ENCODE measurements at regions not wholly inside any gene's neighbourhood (a gene's known extent, or its start where the extent isn't known, plus 50 kb on each side); places are given as distances from the start of the nearest gene placed in this dataset.
"Not testable (repeated sequence)": the region's sequence is repeated elsewhere in the genome, so short reads cannot be mapped to it uniquely, and the experiment has no call there.

DNA sequence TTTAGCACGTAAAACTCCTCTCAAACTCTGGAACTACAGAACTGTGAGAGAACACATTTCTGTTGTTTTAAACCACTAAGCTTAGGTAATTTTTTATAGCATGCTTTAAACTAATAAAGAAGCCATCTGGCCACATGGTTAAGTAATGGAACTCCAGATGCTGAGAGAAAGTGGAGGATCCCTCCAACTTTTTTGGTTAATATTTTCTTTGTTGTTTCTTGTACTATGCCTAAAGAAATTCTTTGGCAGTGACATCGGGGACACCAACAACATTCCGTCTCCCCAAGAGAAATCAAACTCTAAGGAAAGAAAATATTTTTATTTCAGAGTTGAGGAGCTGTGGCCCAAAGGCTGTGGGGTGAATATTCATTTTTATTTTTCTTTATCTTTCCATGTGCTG, 734.8 kb upstream of the CDH9 start:
- Mint-ChIP-seq H3K36me3 (no peaks in the 10 kb centered on the region), H3K27ac (no peak overlapping the region), H3K9me3 (peaks cover 15% of the 10 kb centered on the region), H3K27me3 (no peaks in the 10 kb centered on the region), H3K4me3 (no peak overlapping the region), H3K4me1 (ENCODE audit: low read depth) (no peaks in the 10 kb centered on the region)
- intact Hi-C loops (cut with micrococcal nuclease): no loop called here
- no peak for DNase-seq
- POLR2A ChIA-PET: no interaction called here
- CTCF ChIA-PET: no interaction called here

DNA sequence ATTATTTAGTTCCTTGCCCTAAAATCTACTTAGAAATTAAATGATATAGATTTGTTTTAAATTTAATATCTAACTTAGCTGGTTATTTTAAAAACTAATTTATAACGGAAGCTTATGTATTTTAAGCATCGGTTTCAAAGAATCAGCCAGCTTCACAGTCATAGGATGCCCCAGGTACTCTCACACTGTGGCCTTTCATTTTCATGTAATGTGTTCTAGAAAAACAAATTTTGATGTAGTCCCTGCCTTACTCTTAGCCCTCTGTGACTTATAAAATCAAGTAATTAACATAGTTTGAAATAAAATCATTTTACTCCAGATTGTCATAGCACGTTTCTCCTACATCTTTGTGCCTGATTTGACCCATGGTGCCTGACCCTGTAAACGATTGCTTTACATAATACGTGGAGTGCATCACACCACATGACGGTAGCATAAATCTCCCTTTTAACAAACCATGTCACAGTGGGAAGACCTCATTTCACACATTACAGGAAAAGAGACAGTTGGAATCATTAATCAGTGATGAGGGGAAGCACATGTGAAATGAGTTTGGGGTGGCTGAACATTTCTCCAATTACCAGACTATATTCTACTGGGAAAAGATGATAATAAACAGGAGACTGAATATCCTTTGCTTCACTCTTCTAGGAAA, 731.5 kb upstream of the CDH9 start:
- Mint-ChIP-seq H3K27ac (no peak overlapping the region), H3K4me1 (ENCODE audit: low read depth) (no peaks in the 10 kb centered on the region), H3K36me3 (no peaks in the 10 kb centered on the region), H3K4me3 (no peak overlapping the region), H3K9me3 (peaks cover 8% of the 10 kb centered on the region), H3K27me3 (no peaks in the 10 kb centered on the region)
- ChIA-PET CTCF (no interaction called here), POLR2A (no interaction called here)
- intact Hi-C loops (cut with micrococcal nuclease): no loop called here
- DNase-seq: no peak

DNA sequence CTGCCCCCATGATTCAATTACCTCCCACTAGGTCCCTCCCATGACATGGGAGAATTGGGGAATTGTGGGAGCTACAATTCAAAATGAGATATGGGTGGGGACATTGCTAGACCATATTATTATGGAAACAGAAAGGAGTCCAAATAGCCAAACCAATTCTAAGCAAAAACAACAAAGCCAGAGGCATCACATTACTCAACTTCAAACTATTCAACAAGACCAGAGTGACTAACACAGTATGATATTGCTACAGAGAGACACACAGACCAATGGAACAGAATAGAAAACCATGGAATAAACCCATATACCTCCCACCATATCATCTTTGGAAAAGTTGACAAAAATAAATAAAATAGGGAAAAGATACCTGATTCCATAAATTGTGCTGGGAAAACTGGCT, 710.5 kb upstream of the CDH9 start:
- peaks cover 40% of the 10 kb centered on the region for H3K9me3 Mint-ChIP-seq
- CTCF ChIA-PET: no interaction called here
- H3K36me3 Mint-ChIP-seq: no peaks in the 10 kb centered on the region

DNA sequence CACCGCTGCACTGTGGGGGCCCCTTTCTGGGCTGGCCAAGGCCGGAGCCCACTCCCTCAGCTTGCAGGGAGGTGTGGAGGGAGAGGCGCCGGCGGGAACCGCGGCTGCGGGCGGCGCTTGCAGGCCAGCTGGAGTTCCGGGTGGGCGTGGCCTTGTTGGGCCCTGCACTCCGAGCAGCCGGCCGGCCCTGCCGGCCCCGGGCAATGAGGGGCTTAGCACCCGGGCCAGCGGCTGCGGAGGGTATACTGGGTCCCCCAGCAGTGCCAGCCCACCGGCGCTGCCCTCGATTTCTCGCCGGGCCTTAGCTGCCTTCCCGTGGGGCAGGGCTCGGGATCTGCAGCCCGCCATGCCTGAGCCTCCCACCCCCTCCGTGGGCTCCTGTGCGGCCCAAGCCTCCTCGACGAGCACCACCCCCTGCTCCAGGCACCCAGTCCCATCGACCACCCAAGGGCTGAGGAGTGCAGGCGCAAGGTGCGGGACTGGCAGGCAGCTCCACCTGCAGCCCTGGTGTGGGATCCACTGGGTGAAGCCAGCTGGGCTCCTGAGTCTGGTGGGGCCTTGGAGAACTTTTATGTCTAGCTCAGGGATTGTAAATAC, 705.1 kb upstream of the CDH9 start:
- H3K4me1 Mint-ChIP-seq (ENCODE audit: low read depth); H3K27ac Mint-ChIP-seq; H3K27me3 Mint-ChIP-seq; POLR2A ChIA-PET; H3K36me3 Mint-ChIP-seq; H3K4me3 Mint-ChIP-seq; DNase-seq; CTCF ChIA-PET; intact Hi-C loops (cut with micrococcal nuclease): not testable (repeated sequence)
- peaks cover 26% of the 10 kb centered on the region for H3K9me3 Mint-ChIP-seq

More for the DNA sequence above, 710.5 kb upstream of the CDH9 start:
- no peaks in the 10 kb centered on the region for H3K27me3 Mint-ChIP-seq
- no peak for DNase-seq
- intact Hi-C loops (cut with micrococcal nuclease): no loop called here
- POLR2A ChIA-PET: no interaction called here
- H3K4me3 Mint-ChIP-seq: no peak overlapping the region
- no peak overlapping the region for H3K27ac Mint-ChIP-seq
- H3K4me1 Mint-ChIP-seq (ENCODE audit: low read depth): no peaks in the 10 kb centered on the region

DNA sequence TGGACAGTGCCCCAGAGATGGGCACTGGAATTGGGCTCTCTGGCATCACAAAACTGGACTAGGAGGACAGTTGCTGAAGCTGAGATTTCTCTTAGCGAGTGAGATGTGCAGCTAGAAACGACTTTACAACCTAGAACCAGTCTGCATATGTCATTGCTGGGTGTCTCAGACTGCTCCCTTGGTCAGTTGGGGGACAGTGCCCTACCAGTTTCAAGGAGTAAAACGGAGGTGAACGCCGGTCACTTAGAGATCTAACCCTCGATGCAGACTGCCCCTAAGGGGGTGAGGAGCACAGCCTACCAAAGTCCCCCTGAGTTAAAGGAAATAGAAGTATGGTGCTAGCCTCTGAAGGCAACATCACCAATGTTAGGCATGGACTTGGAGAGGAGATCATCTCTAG, 704.4 kb upstream of the CDH9 start:
- Mint-ChIP-seq H3K9me3 (peaks cover 23% of the 10 kb centered on the region), H3K36me3 (no peaks in the 10 kb centered on the region), H3K4me1 (ENCODE audit: low read depth) (no peaks in the 10 kb centered on the region), H3K4me3 (no peak overlapping the region), H3K27me3 (no peaks in the 10 kb centered on the region), H3K27ac (no peak overlapping the region)
- ChIA-PET POLR2A (no interaction called here), CTCF (no interaction called here)
- DNase-seq: no peak
- intact Hi-C loops (cut with micrococcal nuclease): no loop called here

DNA sequence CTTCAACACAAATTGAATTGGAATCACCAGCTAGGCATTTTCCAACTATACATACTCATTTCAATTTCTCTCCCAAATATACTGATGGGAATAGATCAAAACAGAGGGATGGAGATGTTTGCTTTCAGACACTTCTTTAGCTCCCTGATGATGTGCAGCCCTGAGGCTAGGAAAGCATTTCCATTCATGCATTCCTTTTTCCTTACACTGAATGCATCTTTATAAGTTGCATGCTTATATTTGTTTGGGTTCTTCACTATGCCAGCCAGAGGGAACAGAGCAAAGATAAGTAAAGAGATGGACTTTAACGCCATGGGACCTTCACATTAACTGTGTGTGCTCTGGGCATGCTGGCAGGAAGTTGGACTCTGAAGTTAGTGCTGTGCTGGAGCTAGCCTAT, 696.5 kb upstream of the CDH9 start:
- Mint-ChIP-seq H3K27ac (no peak overlapping the region), H3K27me3 (no peaks in the 10 kb centered on the region), H3K4me1 (ENCODE audit: low read depth) (no peaks in the 10 kb centered on the region), H3K36me3 (no peaks in the 10 kb centered on the region), H3K9me3 (peaks cover 4% of the 10 kb centered on the region), H3K4me3 (no peak overlapping the region)
- intact Hi-C loops (cut with micrococcal nuclease): no loop called here
- CTCF ChIA-PET: no interaction called here
- POLR2A ChIA-PET: no interaction called here
- DNase-seq: no peak

DNA sequence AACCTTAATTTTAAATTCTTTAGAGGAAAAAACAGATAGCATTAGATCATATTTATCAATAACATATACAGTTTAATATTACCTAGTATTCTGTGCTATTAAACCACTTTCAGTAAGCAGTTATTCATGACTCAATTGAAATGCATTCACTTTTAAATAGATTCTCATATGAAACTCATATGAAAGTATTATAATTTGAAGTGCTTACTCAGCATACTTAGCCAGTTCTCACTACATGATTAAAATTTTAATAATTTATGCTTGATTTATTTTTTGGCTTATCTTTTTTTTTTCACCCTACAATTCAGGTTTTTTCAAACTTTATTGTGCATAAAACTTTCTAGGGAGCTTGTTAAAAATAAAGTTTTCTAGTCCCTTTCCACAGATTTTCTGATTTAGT, 694.9 kb upstream of the CDH9 start:
- intact Hi-C loops (cut with micrococcal nuclease): no loop called here
- Mint-ChIP-seq H3K4me3 (no peak overlapping the region), H3K36me3 (no peaks in the 10 kb centered on the region), H3K4me1 (ENCODE audit: low read depth) (no peaks in the 10 kb centered on the region), H3K9me3 (peaks cover 4% of the 10 kb centered on the region), H3K27me3 (no peaks in the 10 kb centered on the region), H3K27ac (no peak overlapping the region)
- DNase-seq: no peak
- POLR2A ChIA-PET: no interaction called here
- CTCF ChIA-PET: no interaction called here

DNA sequence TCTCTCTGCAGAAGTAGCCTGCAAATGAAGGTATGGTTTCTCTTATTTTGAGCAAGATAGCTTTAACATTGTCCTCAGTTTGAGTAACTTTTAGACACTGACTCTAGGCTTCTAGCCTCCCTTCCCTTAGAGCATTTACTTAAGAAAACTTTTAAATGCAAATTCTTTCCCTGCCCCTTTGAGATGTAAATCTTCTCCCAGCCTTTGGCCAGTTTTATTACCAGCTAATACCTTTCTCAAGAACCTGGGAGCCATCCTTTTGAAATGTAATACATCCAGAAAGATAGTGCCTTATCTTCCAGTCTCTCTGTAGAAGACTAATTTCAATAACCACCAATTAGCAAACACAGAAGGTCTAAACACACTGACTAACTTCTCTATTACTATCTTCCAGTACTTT, 688.9 kb upstream of the CDH9 start:
- no peaks in the 10 kb centered on the region for H3K36me3 Mint-ChIP-seq
- H3K4me1 Mint-ChIP-seq (ENCODE audit: low read depth): no peaks in the 10 kb centered on the region
- ChIA-PET CTCF (no interaction called here), POLR2A (no interaction called here)
- H3K9me3 Mint-ChIP-seq: peaks cover 4% of the 10 kb centered on the region
- intact Hi-C loops (cut with micrococcal nuclease): no loop called here
- no peak for DNase-seq
- no peak overlapping the region for H3K27ac Mint-ChIP-seq
- no peak overlapping the region for H3K4me3 Mint-ChIP-seq
- no peaks in the 10 kb centered on the region for H3K27me3 Mint-ChIP-seq

DNA sequence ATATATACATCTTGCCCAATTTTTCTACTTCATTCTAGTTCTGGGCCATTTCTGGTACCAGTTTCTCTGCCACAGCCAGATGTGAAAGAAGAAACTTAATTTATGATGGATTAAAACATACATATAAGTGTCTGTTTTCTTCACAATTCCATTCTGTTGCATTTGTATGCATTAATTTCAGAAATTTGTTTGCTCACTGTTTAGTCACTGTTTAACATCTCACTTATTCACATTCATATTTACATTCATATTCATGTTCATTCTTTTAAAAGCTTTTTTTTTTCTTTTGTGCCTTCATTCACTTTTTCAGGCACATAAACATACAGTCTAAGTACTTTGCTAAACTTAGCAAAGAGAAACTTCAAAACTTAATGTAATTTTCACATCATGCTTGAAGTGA, 684.0 kb upstream of the CDH9 start:
- ChIA-PET CTCF (no interaction called here), POLR2A (no interaction called here)
- Mint-ChIP-seq H3K9me3 (peaks cover 16% of the 10 kb centered on the region), H3K27me3 (no peaks in the 10 kb centered on the region), H3K36me3 (no peaks in the 10 kb centered on the region), H3K27ac (no peak overlapping the region), H3K4me1 (ENCODE audit: low read depth) (no peaks in the 10 kb centered on the region), H3K4me3 (no peak overlapping the region)
- DNase-seq: no peak
- intact Hi-C loops (cut with micrococcal nuclease): no loop called here

DNA sequence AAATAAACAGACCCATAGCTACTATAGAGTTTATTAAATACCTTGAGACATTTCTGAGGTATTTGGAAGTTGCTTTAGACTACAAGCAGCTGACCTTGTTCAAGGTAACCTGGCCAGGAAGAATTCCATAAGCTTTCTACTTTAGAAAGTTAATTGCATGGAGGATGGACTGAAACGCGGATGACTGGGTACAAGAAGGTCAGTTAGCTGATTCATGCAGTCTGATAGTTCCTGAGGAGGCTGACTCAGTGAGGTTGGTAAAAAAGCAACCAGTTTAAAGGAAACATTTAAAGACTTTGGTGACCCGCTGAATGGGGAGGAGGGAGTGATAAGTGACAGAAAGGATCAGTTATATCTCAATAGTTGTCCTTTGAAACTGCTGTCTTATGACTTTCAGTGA, 670.1 kb upstream of the CDH9 start:
- no peaks in the 10 kb centered on the region for H3K4me1 Mint-ChIP-seq (ENCODE audit: low read depth)

DNA sequence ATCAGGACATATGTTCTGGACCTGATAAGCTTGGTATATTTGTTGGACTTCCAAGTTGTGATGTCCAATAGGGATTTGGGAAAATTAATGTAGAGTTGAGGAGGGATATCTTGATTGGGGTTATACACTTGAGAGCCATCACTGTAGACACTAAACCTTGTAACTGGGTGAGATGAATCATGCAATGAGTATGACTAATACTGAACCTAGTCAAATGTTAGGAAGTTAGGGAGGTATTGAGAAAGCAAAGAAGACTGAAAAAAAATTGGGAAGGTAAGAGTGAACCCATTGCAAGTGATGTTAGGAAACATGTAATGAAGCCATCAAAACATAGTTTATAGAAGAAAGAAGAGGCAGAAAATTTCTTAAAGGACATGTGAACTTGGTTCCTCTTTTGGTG, 668.4 kb upstream of the CDH9 start:
- ChIA-PET CTCF (no interaction called here), POLR2A (no interaction called here)
- no peaks in the 10 kb centered on the region for H3K36me3 Mint-ChIP-seq
- no peaks in the 10 kb centered on the region for H3K27me3 Mint-ChIP-seq
- intact Hi-C loops (cut with micrococcal nuclease): no loop called here
- no peak overlapping the region for H3K4me3 Mint-ChIP-seq
- H3K4me1 Mint-ChIP-seq (ENCODE audit: low read depth): no peaks in the 10 kb centered on the region
- H3K27ac Mint-ChIP-seq: no peak overlapping the region
- peaks cover 34% of the 10 kb centered on the region for H3K9me3 Mint-ChIP-seq
- DNase-seq: no peak

More for the DNA sequence above, 670.1 kb upstream of the CDH9 start:
- ChIA-PET CTCF (no interaction called here), POLR2A (no interaction called here)
- no peak for DNase-seq
- H3K27me3 Mint-ChIP-seq: no peaks in the 10 kb centered on the region
- H3K9me3 Mint-ChIP-seq: peaks cover 26% of the 10 kb centered on the region
- H3K27ac Mint-ChIP-seq: no peak overlapping the region
- H3K36me3 Mint-ChIP-seq: no peaks in the 10 kb centered on the region
- no peak overlapping the region for H3K4me3 Mint-ChIP-seq
- intact Hi-C loops (cut with micrococcal nuclease): no loop called here

DNA sequence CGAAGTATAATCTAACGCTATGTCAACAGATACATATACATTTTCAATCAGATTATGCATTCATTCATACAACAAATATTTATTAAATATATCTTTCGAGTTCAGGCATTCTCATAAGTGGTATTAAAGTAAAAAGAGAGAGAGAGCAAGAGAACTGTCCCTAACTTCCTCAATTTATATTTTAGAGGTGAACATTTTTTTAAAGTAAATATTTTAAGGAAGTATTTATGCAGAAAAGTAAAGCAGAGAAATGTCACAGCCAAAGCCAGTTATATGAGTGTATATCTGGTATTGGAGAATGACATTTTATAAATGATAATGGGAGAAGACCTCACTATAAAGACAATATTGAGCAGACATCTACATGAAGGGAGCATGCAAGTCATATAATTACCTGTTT, 667.3 kb upstream of the CDH9 start:
- no peak for DNase-seq
- Mint-ChIP-seq H3K36me3 (no peaks in the 10 kb centered on the region), H3K9me3 (peaks cover 31% of the 10 kb centered on the region), H3K27me3 (no peaks in the 10 kb centered on the region), H3K27ac (no peak overlapping the region), H3K4me3 (no peak overlapping the region), H3K4me1 (ENCODE audit: low read depth) (no peaks in the 10 kb centered on the region)
- CTCF ChIA-PET: no interaction called here
- intact Hi-C loops (cut with micrococcal nuclease): no loop called here
- POLR2A ChIA-PET: no interaction called here

DNA sequence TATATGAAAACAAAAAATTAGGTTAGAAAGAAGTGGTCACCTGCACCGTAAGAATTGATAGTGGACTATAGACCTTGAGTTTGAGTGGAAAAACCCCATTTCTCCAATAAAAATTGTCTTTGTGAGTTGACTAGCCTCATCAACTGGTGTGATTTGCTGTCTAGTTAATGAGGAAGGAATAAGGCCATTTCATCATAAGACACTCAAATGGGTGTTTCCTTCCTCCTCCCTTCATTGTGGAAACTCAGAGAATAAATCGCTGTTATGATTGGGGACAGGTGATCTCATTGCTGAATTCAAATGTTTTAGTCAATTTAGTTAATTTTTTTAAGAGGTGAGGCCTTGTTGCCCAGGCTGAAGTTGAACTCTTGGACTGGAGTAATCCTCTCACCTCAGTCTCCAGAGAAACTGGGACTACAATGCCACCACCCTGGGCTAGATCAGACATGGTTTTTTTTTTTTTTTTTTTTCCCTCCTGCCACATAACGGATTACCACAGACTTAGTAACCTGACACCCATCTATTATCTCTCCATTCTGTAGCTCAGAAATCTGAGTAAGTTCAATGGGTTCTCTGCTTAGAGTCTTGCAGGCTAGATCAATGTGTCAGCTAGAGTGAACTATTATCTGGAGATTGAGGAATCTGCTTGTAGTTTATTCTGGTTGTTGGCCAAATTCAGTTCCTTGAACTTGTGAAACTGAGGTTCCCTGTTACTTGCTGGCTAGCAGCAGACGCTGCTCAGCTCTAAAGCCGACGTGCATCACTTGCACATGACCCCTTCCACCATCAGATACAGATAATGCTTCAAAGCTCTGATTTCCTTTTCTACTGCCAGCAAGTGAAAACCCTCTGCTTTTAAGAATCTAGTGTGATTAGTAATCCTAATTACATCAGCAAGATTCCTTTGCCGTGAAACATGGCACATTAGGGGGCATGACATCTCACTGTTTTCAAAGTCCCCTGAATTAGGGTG, 663.8 kb upstream of the CDH9 start:
- CTCF ChIA-PET: no interaction called here
- no peak overlapping the region for H3K27ac Mint-ChIP-seq
- no peaks in the 10 kb centered on the region for H3K27me3 Mint-ChIP-seq
- POLR2A ChIA-PET: no interaction called here
- H3K4me1 Mint-ChIP-seq (ENCODE audit: low read depth): no peaks in the 10 kb centered on the region
- H3K9me3 Mint-ChIP-seq: peaks cover 24% of the 10 kb centered on the region
- intact Hi-C loops (cut with micrococcal nuclease): no loop called here
- no peak overlapping the region for H3K4me3 Mint-ChIP-seq
- no peak for DNase-seq
- H3K36me3 Mint-ChIP-seq: no peaks in the 10 kb centered on the region

Data from activated CD4-positive, alpha-beta memory T cell treated with anti-CD3 and anti-CD28 coated beads for 36 hours (primary cell).